K562 (cell line): ENCODE measurements at regions not wholly inside any gene's neighbourhood (a gene's known extent, or its start where the extent isn't known, plus 50 kb on each side); places are given as distances from the start of the nearest gene placed in this dataset.

Experiments used
- ATAC-seq: fragments of 200-7000 bp; cut with Tn5 transposase; 3 replicates; pipeline ENCODE4 v1.9.1; 2020; ENCODE audit warnings: moderate library complexity
- BruUV-seq: library from RNA; stranded (reverse); fragments of 400-500 nt; replicated peaks from 2 replicates; lab custom pipeline; 2021; lab: Mats Ljungman, UMichigan
- CTCF ChIA-PET: fragments of 300-600 bp; formaldehyde crosslinking; extraction: SDS; loops from one replicate; lab custom pipeline; 2021; ENCODE audit warnings: low intra/inter-chr PET ratio; lab: Yijun Ruan, JAX
- POLR2A ChIA-PET: fragments of 300-600, 350-650 bp; sonication (Branson Sonifier 250); formaldehyde crosslinking; extraction: SDS; loops from one replicate; lab custom pipeline; 2021; ENCODE audit warnings: antibody characterized with exemption, inconsistent platforms; lab: Yijun Ruan, JAX
- DNase-seq, 4 experiments: peaks; one replicate each; pipeline versions ENCODE4 v3.0.0 to v3.0.0-alpha.2; 2011 to 2018; ENCODE audit warnings: low spot score in 3 of 4, mixed read lengths in 3 of 4; ENCODE audit errors: extremely low read depth in 1 of 4
- FAIRE-seq: peaks from 2 replicates; lab custom pipeline; 2011; peaks lifted over from hg19 to GRCh38; lab: Jason Lieb, UNC
- H2AFZ ChIP-seq: 2 replicates; pipeline ENCODE4 v1.6.0; 2011; ENCODE audit warnings: low read depth, low read length, control low read depth, inconsistent platforms
- H3K27ac ChIP-seq: fragments of 200-600 bp; 3 replicates; pipeline ENCODE4 v1.8.0; 2011; ENCODE audit warnings: low read depth, mild to moderate bottlenecking, control low read depth, inconsistent platforms, low read length, moderate library complexity, mixed read lengths; ENCODE audit errors: extremely low read depth
- H3K27me3 ChIP-seq, 2 experiments: fragments of 300-600 bp in 1 of 2; 2 replicates in 1 of 2; 3 replicates in 1 of 2; pipeline versions ENCODE4 v1.6.0 to v1.8.0; 2011; ENCODE audit warnings: inconsistent platforms in 2 of 2, low read length in 2 of 2, mild to moderate bottlenecking in 1 of 2, mixed read lengths in 1 of 2, moderate library complexity in 1 of 2; ENCODE audit not compliant: control insufficient read depth in 2 of 2, insufficient read depth in 2 of 2
- H3K36me3 ChIP-seq: fragments of 300-600 bp; 3 replicates; pipeline ENCODE4 v1.8.0; 2011; ENCODE audit warnings: mild to moderate bottlenecking, low read length, inconsistent platforms; ENCODE audit not compliant: control insufficient read depth, insufficient read depth
- H3K4me1 ChIP-seq, 2 experiments: fragments of 200-600 bp in 1 of 2; replicated peaks in 1 of 2; 2 replicates in 1 of 2; 3 replicates in 1 of 2; pipeline versions ENCODE4 v1.5.1 to v1.8.0; 2011; ENCODE audit warnings: inconsistent platforms in 2 of 2, low read length in 2 of 2, mild to moderate bottlenecking in 1 of 2, mixed read lengths in 1 of 2, moderate library complexity in 1 of 2; ENCODE audit not compliant: control insufficient read depth in 2 of 2, insufficient read depth in 2 of 2
- H3K4me2 ChIP-seq: 2 replicates; pipeline ENCODE4 v1.6.1; 2011; ENCODE audit warnings: low read length, control low read depth, inconsistent platforms, mixed read lengths; ENCODE audit not compliant: insufficient read depth
- H3K4me3 ChIP-seq: fragments of 200-600 bp; sonication (generic), shearing (Covaris generic); 2 replicates; pipeline ENCODE4 v1.5.1; 2016; ENCODE audit warnings: control low read depth, inconsistent platforms
- H3K79me2 ChIP-seq: fragments of 200-600 bp; 3 replicates; pipeline ENCODE4 v1.8.0; 2011; ENCODE audit warnings: low read length, inconsistent platforms; ENCODE audit not compliant: control insufficient read depth, insufficient read depth
- H3K9ac ChIP-seq, 2 experiments: 2 replicates each; pipeline versions ENCODE4 v1.6.0 to v1.6.1; 2011; ENCODE audit warnings: low read depth in 2 of 2, low read length in 2 of 2, control low read depth in 1 of 2, inconsistent platforms in 1 of 2, mild to moderate bottlenecking in 1 of 2, mixed read lengths in 1 of 2; ENCODE audit not compliant: insufficient read depth in 1 of 2
- H3K9me1 ChIP-seq: one replicate; pipeline ENCODE4 v1.6.0; 2011; ENCODE audit warnings: inconsistent platforms, mild to moderate bottlenecking, low read length, moderate library complexity; ENCODE audit not compliant: control insufficient read depth, insufficient read depth
- H3K9me3 ChIP-seq: replicated peaks from 2 replicates; pipeline ENCODE4 v1.5.1; 2011; ENCODE audit warnings: low read depth, low read length, inconsistent platforms; ENCODE audit not compliant: control insufficient read depth, insufficient read depth
- H4K20me1 ChIP-seq: replicated peaks from 2 replicates; pipeline ENCODE4 v1.6.1; 2011; ENCODE audit warnings: low read length, inconsistent platforms, mixed read lengths; ENCODE audit not compliant: control insufficient read depth, insufficient read depth
- ATF7 ChIP-seq: fragments of 450-650 bp; IDR thresholded peaks from 2 replicates; pipeline ENCODE4 v1.7.1; 2014; ENCODE audit warnings: mild to moderate bottlenecking, moderate library complexity
- CCNT2 ChIP-seq: IDR thresholded peaks from 2 replicates; pipeline ENCODE4 v1.6.1; 2011; ENCODE audit warnings: borderline replicate concordance, low read depth, mild to moderate bottlenecking, moderate library complexity, mixed read lengths, low read length; ENCODE audit not compliant: insufficient read length; ENCODE audit errors: extremely low read depth
- ERF ChIP-seq: fragments of 450-650 bp; formaldehyde crosslinking; IDR thresholded peaks from 2 replicates; pipeline ENCODE4 v1.4.0; 2020; ENCODE audit warnings: mild to moderate bottlenecking, mixed read lengths
- GABPB2 ChIP-seq: fragments of 250-450 bp; sonication (Bioruptor Pico); conservative IDR thresholded peaks from 2 replicates; pipeline ENCODE4 v1.5.1; 2021; ENCODE audit warnings: mild to moderate bottlenecking
- HOMEZ ChIP-seq: fragments of 250-450 bp; sonication (Bioruptor Pico); IDR thresholded peaks from 2 replicates; pipeline ENCODE4 v1.4.0; 2020; ENCODE audit warnings: mild to moderate bottlenecking, moderate library complexity
- STAT6 ChIP-seq: sonication (generic); formaldehyde crosslinking; IDR thresholded peaks from 2 replicates; pipeline ENCODE4 v1.8.1; 2023; ENCODE audit warnings: mild to moderate bottlenecking, missing genetic modification reagents
- ZNF174 ChIP-seq: fragments of 250-450 bp; sonication (Bioruptor Pico); IDR thresholded peaks from 2 replicates; pipeline ENCODE4 v1.4.0; 2020; ENCODE audit warnings: mild to moderate bottlenecking
- ZNF282 ChIP-seq: sonication (generic); formaldehyde crosslinking; IDR thresholded peaks from 2 replicates; pipeline ENCODE4 v1.8.1; 2023; ENCODE audit warnings: missing genetic modification reagents
- WGBS: fragments of 100-300 bp; shearing (Covaris generic); methylation state at CpG from one replicate; pipeline ENCODE4 v1.1.6; 2016; ENCODE audit warnings: low coverage, mixed read lengths; ENCODE audit not compliant: insufficient coverage; ENCODE audit errors: missing lambda C conversion rate; 5-methylcytosine and 5-hydroxymethylcytosine counted together
- in situ Hi-C: fragments of 300-500 bp; cut with MboI; formaldehyde crosslinking; loops from 4 replicates; pipeline ENCODE4 v1.15.0; 2018; ENCODE audit warnings: inconsistent platforms, mixed read lengths
- intact Hi-C: fragments of 100-400 bp; cut with micrococcal nuclease; formaldehyde crosslinking; loops from 2 replicates; pipeline ENCODE4 v1.14.2; 2022
- TF ChIP-seq, protein P1 (sequence below): sonication (generic); formaldehyde crosslinking; IDR thresholded peaks from 2 replicates; pipeline ENCODE4 v1.9.0; 2022; ENCODE audit warnings: mild to moderate bottlenecking, missing genetic modification reagents

DNA sequence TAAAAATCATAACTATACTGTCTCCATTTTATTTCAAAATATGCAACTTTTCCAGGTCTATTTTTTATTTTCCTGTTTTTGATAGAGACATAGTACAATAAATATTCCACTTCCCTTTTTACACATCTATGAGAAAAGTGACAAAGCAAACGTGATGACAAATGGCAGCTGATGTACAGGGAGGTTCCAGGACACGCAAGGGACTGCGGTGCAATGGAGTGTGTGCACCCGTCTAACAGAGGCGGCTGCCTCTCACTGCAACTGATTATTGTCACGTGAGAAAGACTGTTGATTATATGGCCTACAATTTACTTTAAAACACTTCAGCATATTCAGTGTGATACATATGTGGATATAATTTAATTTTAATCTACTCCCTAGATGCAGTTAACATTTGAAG lies 142.6 kb downstream of the LRRC30 start:
- Histone ChIP-seq H3K9ac (no peak overlapping the region), H3K9me1 (no peaks in the 10 kb centered on the region), H3K4me2 (no peak overlapping the region), H4K20me1 (no peaks in the 10 kb centered on the region), H3K9me3 (no peaks in the 10 kb centered on the region), H3K36me3 (no peaks in the 10 kb centered on the region), H3K4me3 (no peak overlapping the region), H3K79me2 (no peaks in the 10 kb centered on the region), H2AFZ (no peak overlapping the region), H3K27me3 (no peaks in the 10 kb centered on the region; a peak in 1 of 5 replicates), H3K27ac (no peak overlapping the region), H3K4me1 (no peaks in the 10 kb centered on the region)
- CTCF ChIA-PET = no interaction called here
- in situ Hi-C loops = no loop called here
- FAIRE-seq = no peak
- no TSS peak for BruUV-seq
- 1% methylated on average over 6 of the region's 6 CpGs for WGBS
- intact Hi-C loops = no loop called here
- DNase-seq = no peak
- POLR2A ChIA-PET = no interaction called here
- TF ChIP-seq CCNT2 (no peak), ATF7 (no peak), GABPB2 (CRISPR knock-in tag) (no peak), ZNF174 (CRISPR knock-in tag) (no peak), ERF (no peak), STAT6 (CRISPR knock-in tag) (no peak), ZNF282 (CRISPR knock-in tag) (no peak), HOMEZ (CRISPR knock-in tag) (no peak)
- TF ChIP-seq, protein P1, sequence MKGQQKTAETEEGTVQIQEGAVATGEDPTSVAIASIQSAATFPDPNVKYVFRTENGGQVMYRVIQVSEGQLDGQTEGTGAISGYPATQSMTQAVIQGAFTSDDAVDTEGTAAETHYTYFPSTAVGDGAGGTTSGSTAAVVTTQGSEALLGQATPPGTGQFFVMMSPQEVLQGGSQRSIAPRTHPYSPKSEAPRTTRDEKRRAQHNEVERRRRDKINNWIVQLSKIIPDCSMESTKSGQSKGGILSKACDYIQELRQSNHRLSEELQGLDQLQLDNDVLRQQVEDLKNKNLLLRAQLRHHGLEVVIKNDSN (CRISPR knock-in tag) = no peak
- ATAC-seq = no peak
